NT2/D1 (cell line): ENCODE measurements at regions not wholly inside any gene's neighbourhood (a gene's known extent, or its start where the extent isn't known, plus 50 kb on each side); places are given as distances from the start of the nearest gene placed in this dataset.

Experiments used
- SUZ12 ChIP-seq: IDR thresholded peaks from 2 replicates; pipeline ENCODE4 v1.6.1; 2011; ENCODE audit not compliant: insufficient read length, insufficient read depth; ENCODE audit errors: extremely low read depth
- YY1 ChIP-seq: IDR thresholded peaks from 2 replicates; pipeline ENCODE4 v1.6.1; 2011; ENCODE audit not compliant: insufficient read length, insufficient read depth
- ZNF274 ChIP-seq: IDR thresholded peaks from 2 replicates; pipeline ENCODE4 v1.6.1; 2011; ENCODE audit warnings: mild to moderate bottlenecking, low read depth, low read length

DNA sequence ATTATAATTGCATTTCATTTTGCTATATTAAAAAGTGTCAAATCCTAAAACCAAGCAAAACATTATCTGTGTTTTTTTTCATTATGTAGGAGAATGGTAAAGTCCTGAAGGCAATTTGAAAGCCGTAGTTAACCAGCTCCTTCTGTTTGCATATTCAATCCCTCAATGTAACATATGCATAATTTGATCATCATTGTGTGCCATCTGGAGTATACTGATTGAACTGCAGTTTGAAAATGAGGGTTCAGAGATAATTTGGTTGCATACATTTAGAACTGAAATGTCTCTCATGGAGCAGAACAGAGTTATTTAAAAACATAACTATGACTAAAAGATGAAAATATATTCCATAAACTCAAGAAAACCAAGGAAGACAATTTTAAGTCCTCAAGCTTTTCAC lies 518.6 kb downstream of the GBE1 start:
- TF ChIP-seq YY1: no peak
- TF ChIP-seq SUZ12: no peak
- TF ChIP-seq ZNF274: no peak
